Common myeloid progenitor, CD34-positive (primary cell): ENCODE measurements at regions not wholly inside any gene's neighbourhood (a gene's known extent, or its start where the extent isn't known, plus 50 kb on each side); places are given as distances from the start of the nearest gene placed in this dataset.

Experiments used
- CTCF ChIA-PET: fragments of 350-600 bp; sonication (Branson Sonifier 250); formaldehyde crosslinking; loops from one replicate; lab custom pipeline; 2021; ENCODE audit warnings: antibody characterized with exemption; lab: Charles Lee
- POLR2A ChIA-PET: fragments of 350-600 bp; sonication (Branson Sonifier 250); formaldehyde crosslinking; loops from one replicate; lab custom pipeline; 2021; ENCODE audit warnings: antibody characterized with exemption; lab: Charles Lee
- DNase-seq, 3 donors: peaks; one replicate each; pipeline versions ENCODE4 v3.0.0 to v3.0.0-alpha.2; 2013
- H3K27ac ChIP-seq, 2 experiments: 1 replicate in 1 of 2; 2 replicates in 1 of 2; pipeline ENCODE4 v1.7.0; 2013; ENCODE audit warnings: inconsistent platforms in 2 of 2, low read length in 2 of 2, mild to moderate bottlenecking in 2 of 2, low read depth in 1 of 2, moderate library complexity in 1 of 2; ENCODE audit not compliant: severe bottlenecking in 2 of 2, insufficient read depth in 1 of 2, poor library complexity in 1 of 2
- H3K27me3 ChIP-seq, 5 experiments: replicated peaks in 2 of 5; 1 replicate in 3 of 5; 2 replicates in 2 of 5; pipeline versions ENCODE4 v1.6.1 to v1.7.0; 2013; ENCODE audit warnings: low read length in 4 of 5, mild to moderate bottlenecking in 2 of 5, moderate library complexity in 2 of 5, inconsistent platforms in 1 of 5; ENCODE audit not compliant: insufficient read depth in 5 of 5, control insufficient read depth in 4 of 5
- H3K36me3 ChIP-seq, 4 experiments: 1 replicate in 2 of 4; 2 replicates in 2 of 4; pipeline versions ENCODE4 v1.6.1 to v1.7.0; 2013; ENCODE audit warnings: low read length in 3 of 4, control low read depth in 1 of 4, mild to moderate bottlenecking in 1 of 4; ENCODE audit not compliant: control insufficient read depth in 4 of 4, insufficient read depth in 4 of 4
- H3K4me1 ChIP-seq, 4 experiments: 1 replicate in 3 of 4; 2 replicates in 1 of 4; pipeline versions ENCODE4 v1.6.1 to v1.7.1; 2013; ENCODE audit warnings: low read length in 3 of 4, mild to moderate bottlenecking in 3 of 4, control low read depth in 1 of 4, inconsistent platforms in 1 of 4, moderate library complexity in 1 of 4; ENCODE audit not compliant: control insufficient read depth in 4 of 4, insufficient read depth in 4 of 4; ENCODE audit errors: control extremely low read depth in 1 of 4
- H3K4me3 ChIP-seq, 7 experiments: 1 replicate in 4 of 7; 2 replicates in 3 of 7; pipeline versions ENCODE4 v1.5.1 to v1.7.0; 2013; ENCODE audit warnings: mild to moderate bottlenecking in 7 of 7, low read length in 6 of 7, moderate library complexity in 6 of 7, inconsistent platforms in 2 of 7, low read depth in 2 of 7, control low read depth in 1 of 7; ENCODE audit not compliant: insufficient read depth in 4 of 7, control insufficient read depth in 1 of 7; ENCODE audit errors: extremely low read depth in 1 of 7
- H3K9me3 ChIP-seq, 5 experiments: 1 replicate in 4 of 5; 2 replicates in 1 of 5; pipeline versions ENCODE4 v1.6.1 to v1.7.1; 2013; ENCODE audit warnings: low read length in 4 of 5, mild to moderate bottlenecking in 2 of 5, inconsistent platforms in 1 of 5, low read depth in 1 of 5, moderate library complexity in 1 of 5; ENCODE audit not compliant: control insufficient read depth in 4 of 5, insufficient read depth in 2 of 5; ENCODE audit errors: control extremely low read depth in 1 of 5
- WGBS: methylation state at CpG from one replicate; pipeline ENCODE4 v1.1.5; 2013; ENCODE audit not compliant: insufficient coverage; 5-methylcytosine and 5-hydroxymethylcytosine counted together

DNA sequence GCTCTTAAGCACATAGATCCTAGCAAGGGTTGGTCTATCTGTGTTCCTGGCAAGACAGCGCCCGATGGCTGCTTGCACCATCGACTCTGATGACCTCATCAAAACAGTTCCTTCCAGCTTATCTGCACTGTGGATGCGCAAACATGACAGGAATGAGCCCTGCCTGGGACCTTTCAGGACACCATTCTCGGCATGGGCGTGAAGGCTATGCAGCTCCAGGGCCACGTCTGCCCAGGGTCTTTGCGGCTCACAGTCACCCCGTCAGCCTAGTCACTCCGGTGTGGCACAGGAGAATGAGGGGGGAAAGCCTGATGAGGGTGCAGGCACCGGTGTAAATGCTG lies 147.8 kb upstream of the TWIST2 start:
- POLR2A ChIA-PET = no interaction called here

DNA sequence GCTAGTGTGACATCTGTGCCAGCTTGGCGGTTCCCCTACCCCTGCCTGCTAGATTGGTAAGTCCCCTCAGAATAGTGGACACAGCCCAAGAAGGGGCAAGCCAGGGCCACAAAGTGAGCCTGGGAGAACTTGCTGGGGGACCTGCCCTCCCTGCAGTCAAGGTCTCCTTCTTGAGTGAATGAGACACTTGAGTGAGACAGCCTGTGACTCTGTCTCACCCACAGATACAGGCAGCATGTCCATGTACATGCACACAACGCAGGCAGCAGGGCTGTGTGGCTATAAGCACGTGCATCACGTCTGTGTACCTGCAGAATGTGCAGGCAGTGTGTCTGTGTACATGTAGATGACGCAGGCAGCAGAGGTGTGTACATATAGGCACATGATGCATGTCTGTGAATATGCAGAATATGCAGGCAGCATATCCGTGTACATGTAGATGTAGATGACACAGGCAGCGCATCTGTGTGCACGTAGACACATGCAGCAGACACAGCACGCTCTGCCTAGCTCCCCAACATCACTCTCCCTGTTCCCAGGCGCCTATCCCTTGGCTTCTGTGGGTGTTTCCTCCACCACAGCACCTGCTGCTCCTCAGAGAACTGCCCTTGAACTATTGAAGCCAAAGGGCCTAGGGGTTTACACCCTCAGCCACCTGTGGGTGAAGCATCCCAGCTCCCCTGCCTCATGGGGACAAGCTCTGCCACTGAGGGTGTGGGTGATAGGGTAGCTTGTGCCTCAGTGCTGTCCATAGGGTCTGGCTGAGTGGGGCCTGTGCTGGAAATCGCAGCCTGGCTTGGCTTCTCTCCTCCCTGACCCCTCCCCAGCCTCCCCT lies 147.2 kb upstream of the TWIST2 start:
- Histone ChIP-seq H3K36me3 (no peaks in the 10 kb centered on the region), H3K9me3 (peaks cover 0 to 4% (median 0%) of the 10 kb centered on the region in 5 experiments), H3K27me3 (no peaks in the 10 kb centered on the region), H3K4me1 (no peaks in the 10 kb centered on the region), H3K4me3 (no peak overlapping the region), H3K27ac (no peak overlapping the region)
- ChIA-PET CTCF (no interaction called here), POLR2A (no interaction called here)
- WGBS = 92% methylated on average over 9 of the region's 11 CpGs
- DNase-seq = no peak

More for the DNA sequence above, 147.8 kb upstream of the TWIST2 start:
- Histone ChIP-seq H3K27me3 (no peaks in the 10 kb centered on the region), H3K27ac (no peak overlapping the region), H3K4me3 (no peak overlapping the region), H3K9me3 (peaks cover 0 to 4% (median 0%) of the 10 kb centered on the region in 5 experiments), H3K4me1 (no peaks in the 10 kb centered on the region), H3K36me3 (no peaks in the 10 kb centered on the region)
- WGBS = 95% methylated on average over 9 of the region's 11 CpGs
- CTCF ChIA-PET = no interaction called here
- DNase-seq = no peak

DNA sequence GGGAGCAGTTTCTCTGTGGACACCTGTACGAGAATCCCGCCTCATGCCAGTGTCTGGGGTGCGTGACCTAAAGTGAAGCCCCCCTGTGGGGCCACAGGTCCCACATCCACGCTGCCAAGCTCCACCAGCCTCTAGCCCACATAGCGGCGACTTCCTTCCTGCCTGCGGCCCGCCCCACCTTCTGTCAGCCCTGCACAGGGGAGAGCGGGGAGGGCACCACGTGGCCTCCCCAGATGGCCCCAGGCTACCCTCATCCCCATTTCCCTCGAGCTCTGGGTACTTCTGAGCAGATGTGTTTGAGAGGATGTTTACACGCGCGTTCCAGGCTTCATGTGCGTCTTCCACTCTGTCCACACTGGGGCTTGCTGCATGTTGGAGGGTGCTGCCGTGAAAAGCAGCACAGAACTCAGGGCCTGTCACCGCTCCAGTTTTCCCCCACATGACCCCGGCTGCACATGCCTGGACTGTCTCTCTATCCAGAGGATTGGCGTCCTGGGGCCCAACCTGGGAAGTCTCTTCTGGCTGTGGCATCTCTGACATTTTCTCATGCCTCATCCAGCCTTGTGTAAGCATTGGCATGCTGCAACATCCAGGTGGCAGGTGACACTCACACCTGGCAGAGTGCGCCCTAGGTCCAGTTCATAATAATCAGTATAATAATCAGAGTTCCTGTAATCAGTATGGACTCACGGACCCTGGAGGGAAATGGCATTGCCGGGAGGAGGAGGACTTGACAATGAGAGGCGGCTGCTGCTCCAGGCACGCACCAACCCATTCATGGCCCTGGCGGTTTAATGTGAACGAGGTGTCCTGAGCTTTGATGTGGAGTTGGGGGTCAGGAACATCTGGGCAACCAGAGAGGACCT lies 146.3 kb upstream of the TWIST2 start:
- Histone ChIP-seq H3K27ac (no peak overlapping the region), H3K27me3 (no peaks in the 10 kb centered on the region), H3K4me1 (no peaks in the 10 kb centered on the region), H3K36me3 (no peaks in the 10 kb centered on the region), H3K9me3 (peaks cover 0 to 4% (median 0%) of the 10 kb centered on the region in 5 experiments), H3K4me3 (no peak overlapping the region)
- 81% methylated on average over 25 of the region's 26 CpGs for WGBS
- CTCF ChIA-PET = no interaction called here
- DNase-seq = no peak
- POLR2A ChIA-PET = no interaction called here

DNA sequence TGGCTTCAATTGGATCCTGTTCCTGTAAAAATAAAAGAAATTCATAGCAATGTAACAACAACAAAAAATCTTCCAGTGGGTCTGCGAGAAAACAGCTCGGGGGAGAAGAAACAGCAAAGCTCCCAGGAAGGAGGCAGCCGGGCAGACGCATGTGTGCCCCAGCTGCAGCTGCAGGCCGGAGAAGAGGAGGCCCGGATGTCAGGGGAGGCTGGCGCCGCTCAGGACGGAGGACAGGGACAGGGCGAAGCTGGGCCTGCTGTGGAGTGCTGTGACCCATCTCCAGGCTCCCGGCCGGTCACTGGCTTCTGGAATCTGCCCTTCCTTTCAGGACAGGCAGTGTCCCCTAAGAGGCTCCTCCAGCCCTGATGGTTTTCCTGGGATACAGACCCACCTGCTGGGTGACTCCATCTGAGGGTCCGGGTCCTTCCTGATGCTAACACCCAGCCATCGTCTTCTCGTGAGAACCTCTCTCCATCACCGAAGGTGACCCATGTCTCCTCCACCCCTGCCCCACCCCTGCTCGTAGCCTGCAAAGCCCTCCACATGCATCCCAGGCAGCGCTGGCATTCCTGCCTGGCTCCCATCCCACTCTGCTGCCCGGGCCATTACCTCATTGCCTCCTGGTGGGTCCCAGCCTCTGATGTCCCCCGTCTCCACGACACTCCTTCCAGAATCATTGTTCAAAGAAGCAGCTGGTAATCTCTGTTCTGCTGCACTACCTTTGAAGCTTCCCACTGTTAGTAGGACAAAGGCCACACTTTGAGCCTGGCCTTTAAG lies 145.4 kb upstream of the TWIST2 start:
- Histone ChIP-seq H3K27me3 (no peaks in the 10 kb centered on the region), H3K36me3 (no peaks in the 10 kb centered on the region), H3K4me1 (no peaks in the 10 kb centered on the region), H3K9me3 (peaks cover 0 to 4% (median 0%) of the 10 kb centered on the region in 5 experiments), H3K27ac (no peak overlapping the region), H3K4me3 (no peak overlapping the region)
- POLR2A ChIA-PET = no interaction called here
- no peak for DNase-seq
- 93% methylated on average over 20 of the region's 21 CpGs for WGBS
- CTCF ChIA-PET = no interaction called here

DNA sequence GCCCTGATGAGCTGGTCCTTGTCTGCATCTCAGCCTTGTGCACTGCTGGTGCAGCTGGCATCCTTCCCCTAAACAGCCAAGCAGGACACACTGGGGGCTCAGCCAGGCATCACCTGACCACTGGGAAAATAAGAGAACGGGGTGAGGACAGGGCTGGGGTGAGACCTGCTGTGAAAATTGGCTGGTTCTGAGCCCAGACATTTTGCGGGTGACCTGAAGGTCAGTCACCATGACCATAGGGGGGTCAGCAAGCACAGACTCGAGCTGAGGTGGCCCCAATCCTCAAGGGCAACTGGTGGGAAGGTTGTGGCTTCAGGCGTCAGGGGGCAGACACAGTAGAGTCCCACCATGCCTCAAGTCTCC lies 144.9 kb upstream of the TWIST2 start:
- no peaks in the 10 kb centered on the region for H3K4me1 ChIP-seq
- H3K36me3 ChIP-seq = no peaks in the 10 kb centered on the region
- POLR2A ChIA-PET = no interaction called here
- no peak for DNase-seq
- no peaks in the 10 kb centered on the region for H3K27me3 ChIP-seq
- 91% methylated on average over 4 of the region's 4 CpGs for WGBS
- H3K9me3 ChIP-seq = peaks cover 0 to 4% (median 0%) of the 10 kb centered on the region in 5 experiments
- H3K27ac ChIP-seq = no peak overlapping the region
- no peak overlapping the region for H3K4me3 ChIP-seq
- CTCF ChIA-PET = no interaction called here

DNA sequence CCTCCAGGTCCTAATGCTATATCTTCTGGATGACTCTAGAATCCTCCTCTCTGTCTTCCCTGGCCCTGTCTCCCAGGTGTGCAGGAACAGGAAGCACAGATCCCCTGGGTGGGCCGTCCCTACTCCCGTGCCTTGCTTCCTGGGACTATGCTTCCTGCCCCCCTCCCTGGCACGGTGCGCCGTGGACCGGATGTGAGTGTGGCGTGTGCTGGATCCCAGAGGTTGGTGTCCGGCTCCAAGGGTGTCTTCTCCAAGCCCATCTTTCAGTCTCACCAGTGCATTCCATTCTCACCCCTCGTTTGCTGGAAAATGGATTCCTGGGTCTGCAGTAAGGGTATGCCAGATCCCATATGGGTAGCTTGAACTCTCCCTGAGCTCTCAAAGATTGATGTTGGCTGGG lies 144.4 kb upstream of the TWIST2 start:
- Histone ChIP-seq H3K4me1 (no peaks in the 10 kb centered on the region), H3K4me3 (no peak overlapping the region), H3K27ac (no peak overlapping the region), H3K27me3 (peaks cover 0 to 2% (median 0%) of the 10 kb centered on the region in 5 experiments), H3K9me3 (peaks cover 0 to 4% (median 0%) of the 10 kb centered on the region in 5 experiments), H3K36me3 (no peaks in the 10 kb centered on the region)
- 85% methylated on average over 2 of the region's 9 CpGs for WGBS
- no peak for DNase-seq
- ChIA-PET CTCF (no interaction called here), POLR2A (no interaction called here)
